Smooth muscle cell (in vitro differentiated cells): ENCODE measurements at regions not wholly inside any gene's neighbourhood (a gene's known extent, or its start where the extent isn't known, plus 50 kb on each side); places are given as distances from the start of the nearest gene placed in this dataset.

Source experiments
- DNase-seq: peaks from one replicate; lab custom pipeline; 2025; ENCODE audit not compliant: unreplicated experiment; lab: John Stamatoyannopoulos, UW
- H2AFZ ChIP-seq: fragments of 200-600 bp; sonication (generic); 2 replicates; pipeline ENCODE4 v1.6.0; 2016; ENCODE audit warnings: antibody characterized with exemption, low read depth, mild to moderate bottlenecking
- H3F3A ChIP-seq: fragments of 200-600 bp; sonication (generic); 2 replicates; pipeline ENCODE4 v1.6.0; 2017; ENCODE audit warnings: antibody characterized with exemption, low read depth
- H3K27ac ChIP-seq: fragments of 200-600 bp; sonication (generic); 2 replicates; pipeline ENCODE4 v1.5.1; 2016; ENCODE audit warnings: low read depth, mild to moderate bottlenecking
- H3K27me3 ChIP-seq: fragments of 200-600 bp; sonication (generic); 2 replicates; pipeline ENCODE4 v1.6.1; 2016; ENCODE audit warnings: low read depth, mild to moderate bottlenecking
- H3K36me3 ChIP-seq: fragments of 200-600 bp; sonication (generic); 2 replicates; pipeline ENCODE4 v1.5.1; 2016; ENCODE audit warnings: low read depth
- H3K4me1 ChIP-seq: fragments of 200-600 bp; sonication (generic); 2 replicates; pipeline ENCODE4 v1.5.1; 2016; ENCODE audit warnings: low read depth
- H3K4me2 ChIP-seq: fragments of 200-600 bp; sonication (generic); 2 replicates; pipeline ENCODE4 v1.6.0; 2016; ENCODE audit warnings: mild to moderate bottlenecking
- H3K4me3 ChIP-seq: fragments of 200-600 bp; sonication (generic); 2 replicates; pipeline ENCODE4 v1.5.1; 2016; ENCODE audit warnings: mild to moderate bottlenecking
- H3K79me2 ChIP-seq: fragments of 200-600 bp; sonication (generic); 2 replicates; pipeline ENCODE4 v1.6.0; 2016; ENCODE audit warnings: low read depth, mild to moderate bottlenecking
- H3K9ac ChIP-seq: fragments of 200-600 bp; sonication (generic); 2 replicates; pipeline ENCODE4 v1.6.0; 2016; ENCODE audit warnings: low read depth
- H3K9me3 ChIP-seq: fragments of 200-600 bp; sonication (generic); replicated peaks from 2 replicates; pipeline ENCODE4 v1.5.1; 2016; ENCODE audit warnings: low read depth
- H4K20me1 ChIP-seq: fragments of 200-600 bp; sonication (generic); 2 replicates; pipeline ENCODE4 v1.6.0; 2016; ENCODE audit warnings: low read depth
- WGBS: methylation state at CpG from one replicate; pipeline ENCODE4 v1.1.7; 2016; ENCODE audit warnings: low lambda C conversion rate; 5-methylcytosine and 5-hydroxymethylcytosine counted together
- TF ChIP-seq, protein P1 (sequence below): fragments of 200-600 bp; sonication (generic); IDR thresholded peaks from 2 replicates; pipeline ENCODE4 v1.5.1; 2017; ENCODE audit warnings: borderline replicate concordance, mild to moderate bottlenecking, antibody characterized with exemption; ENCODE audit not compliant: insufficient read depth, poor library complexity, severe bottlenecking

DNA sequence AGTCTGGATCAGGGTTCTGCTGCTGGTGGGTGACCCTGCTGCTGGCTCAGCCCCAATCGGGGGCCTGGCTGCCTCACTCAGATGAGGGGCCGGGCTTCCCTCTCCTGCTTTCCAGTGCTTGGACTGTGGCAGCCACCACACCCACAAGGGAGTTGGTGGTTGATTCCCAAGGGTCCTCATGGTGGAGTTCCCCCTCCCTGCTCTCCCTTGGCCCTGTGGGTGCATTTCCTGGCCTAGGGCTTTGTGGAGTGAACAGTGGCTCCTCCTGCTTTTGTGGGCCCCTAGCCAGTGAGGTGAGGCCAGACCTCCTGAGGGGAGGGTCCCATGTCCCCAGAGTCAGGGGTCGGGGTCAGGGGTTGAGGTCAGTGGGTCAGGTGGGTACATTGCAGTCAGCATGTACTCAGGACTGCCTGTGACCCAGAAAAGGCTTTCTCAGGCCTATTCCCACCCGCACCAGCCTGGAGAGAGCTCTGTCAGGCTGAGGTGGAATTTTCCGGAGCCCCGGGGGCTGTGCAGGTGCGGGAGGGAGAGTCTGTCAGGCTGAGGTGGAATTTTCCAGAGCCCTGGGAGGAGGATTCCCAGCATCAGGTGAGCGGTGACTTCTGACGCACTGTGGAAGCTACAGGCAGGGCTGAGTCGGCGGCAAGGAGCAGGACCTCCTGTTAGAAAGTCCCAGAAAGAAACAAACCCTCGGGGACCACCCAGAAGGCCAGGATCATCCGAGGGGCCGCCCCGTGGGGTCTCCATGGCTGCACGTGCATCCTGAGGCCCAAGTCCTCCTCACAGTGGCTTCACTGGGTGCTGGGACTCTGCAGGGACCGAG lies 94.4 kb upstream of the INSIG1 start:
- peak overlapping the region; percentile 34 for H3K27ac ChIP-seq
- 83% methylated on average over 17 of the region's 17 CpGs for WGBS
- H3K4me2 ChIP-seq: no peak overlapping the region
- DNase-seq: no peak
- no peak overlapping the region for H3K4me3 ChIP-seq
- no peaks in the 10 kb centered on the region for H3K79me2 ChIP-seq
- H3K36me3 ChIP-seq: no peaks in the 10 kb centered on the region
- TF ChIP-seq, protein P1, sequence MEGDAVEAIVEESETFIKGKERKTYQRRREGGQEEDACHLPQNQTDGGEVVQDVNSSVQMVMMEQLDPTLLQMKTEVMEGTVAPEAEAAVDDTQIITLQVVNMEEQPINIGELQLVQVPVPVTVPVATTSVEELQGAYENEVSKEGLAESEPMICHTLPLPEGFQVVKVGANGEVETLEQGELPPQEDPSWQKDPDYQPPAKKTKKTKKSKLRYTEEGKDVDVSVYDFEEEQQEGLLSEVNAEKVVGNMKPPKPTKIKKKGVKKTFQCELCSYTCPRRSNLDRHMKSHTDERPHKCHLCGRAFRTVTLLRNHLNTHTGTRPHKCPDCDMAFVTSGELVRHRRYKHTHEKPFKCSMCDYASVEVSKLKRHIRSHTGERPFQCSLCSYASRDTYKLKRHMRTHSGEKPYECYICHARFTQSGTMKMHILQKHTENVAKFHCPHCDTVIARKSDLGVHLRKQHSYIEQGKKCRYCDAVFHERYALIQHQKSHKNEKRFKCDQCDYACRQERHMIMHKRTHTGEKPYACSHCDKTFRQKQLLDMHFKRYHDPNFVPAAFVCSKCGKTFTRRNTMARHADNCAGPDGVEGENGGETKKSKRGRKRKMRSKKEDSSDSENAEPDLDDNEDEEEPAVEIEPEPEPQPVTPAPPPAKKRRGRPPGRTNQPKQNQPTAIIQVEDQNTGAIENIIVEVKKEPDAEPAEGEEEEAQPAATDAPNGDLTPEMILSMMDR: no peak
- peak overlapping the region; percentile 38 for H3K9ac ChIP-seq
- no peaks in the 10 kb centered on the region for H3K4me1 ChIP-seq
- H3K9me3 ChIP-seq: no peaks in the 10 kb centered on the region
- H4K20me1 ChIP-seq: no peaks in the 10 kb centered on the region
- H2AFZ ChIP-seq: no peak overlapping the region
- no peaks in the 10 kb centered on the region for H3K27me3 ChIP-seq
- H3F3A ChIP-seq: no peaks in the 10 kb centered on the region

- Histone ChIP-seq H3K27ac (peak overlapping the region; percentile 98), H3K4me2 (no peak overlapping the region), H3K9ac (peak overlapping the region; percentile 38)
Observed at GRCh38 chr7:155203882-155204691, 93.6 kb upstream of the INSIG1 start.

GRCh38 chr7:155204744-155205367 lies 92.8 kb upstream of the INSIG1 start:
- TF ChIP-seq, protein P1: no peak
- 81% methylated on average over 14 of the region's 14 CpGs for WGBS
- no peaks in the 10 kb centered on the region for H4K20me1 ChIP-seq
- H3K27ac ChIP-seq: peak overlapping the region; percentile 98
- no peaks in the 10 kb centered on the region for H3K79me2 ChIP-seq
- no peak for DNase-seq
- H3K4me1 ChIP-seq: no peaks in the 10 kb centered on the region
- peak overlapping the region; percentile 9 for H3K4me2 ChIP-seq
- no peaks in the 10 kb centered on the region for H3F3A ChIP-seq
- no peaks in the 10 kb centered on the region for H3K27me3 ChIP-seq
- H3K36me3 ChIP-seq: no peaks in the 10 kb centered on the region
- no peak overlapping the region for H2AFZ ChIP-seq
- H3K9ac ChIP-seq: no peak overlapping the region
- H3K4me3 ChIP-seq: no peak overlapping the region
- H3K9me3 ChIP-seq: no peaks in the 10 kb centered on the region

More at GRCh38 chr7:155203882-155204691, 93.6 kb upstream of the INSIG1 start:
- H3K27me3 ChIP-seq: no peaks in the 10 kb centered on the region
- TF ChIP-seq, protein P1: no peak
- H3K4me1 ChIP-seq: no peaks in the 10 kb centered on the region
- H2AFZ ChIP-seq: no peak overlapping the region
- H4K20me1 ChIP-seq: no peaks in the 10 kb centered on the region
- no peaks in the 10 kb centered on the region for H3K9me3 ChIP-seq
- H3F3A ChIP-seq: no peaks in the 10 kb centered on the region
- no peaks in the 10 kb centered on the region for H3K36me3 ChIP-seq
- no peak for DNase-seq
- H3K4me3 ChIP-seq: no peak overlapping the region
- WGBS: 93% methylated on average over 14 of the region's 14 CpGs
- no peaks in the 10 kb centered on the region for H3K79me2 ChIP-seq
